CD4-positive, CD25-positive, alpha-beta regulatory T cell (primary cell): ENCODE measurements at regions not wholly inside any gene's neighbourhood (a gene's known extent, or its start where the extent isn't known, plus 50 kb on each side); places are given as distances from the start of the nearest gene placed in this dataset.

Experiments used
- ATAC-seq, 2 donors: fragments of 150-1000 bp; cut with Tn5 transposase; one replicate each; pipeline ENCODE4 v1.10.0; 2021; ENCODE audit warnings: low read depth in 2 of 2, moderate number of reproducible peaks in 2 of 2, moderate library complexity in 1 of 2
- DNase-seq, 3 donors: peaks; one replicate each; pipeline versions ENCODE4 v3.0.0 to v3.0.0-alpha.2; 2012 to 2022; ENCODE audit warnings: mixed read lengths in 1 of 3
- H3K27ac ChIP-seq: one replicate; pipeline ENCODE4 v1.7.0; 2013; ENCODE audit warnings: mild to moderate bottlenecking, low read length; ENCODE audit not compliant: insufficient read depth, poor library complexity, severe bottlenecking
- H3K27me3 ChIP-seq: one replicate; pipeline ENCODE4 v1.7.0; 2013; ENCODE audit warnings: low read length; ENCODE audit not compliant: control insufficient read depth, insufficient read depth
- H3K36me3 ChIP-seq: one replicate; pipeline ENCODE4 v1.7.0; 2013; ENCODE audit warnings: mild to moderate bottlenecking, low read length, moderate library complexity; ENCODE audit not compliant: control insufficient read depth, insufficient read depth
- H3K4me1 ChIP-seq: 2 replicates; pipeline ENCODE4 v1.7.0; 2013; ENCODE audit warnings: mild to moderate bottlenecking, low read length; ENCODE audit not compliant: insufficient read depth, control insufficient read depth, poor library complexity, severe bottlenecking
- H3K4me3 ChIP-seq: one replicate; pipeline ENCODE4 v1.7.0; 2013; ENCODE audit warnings: low read depth, mild to moderate bottlenecking, low read length, moderate library complexity
- H3K9me3 ChIP-seq, 2 experiments: 1 replicate in 1 of 2; 2 replicates in 1 of 2; pipeline ENCODE4 v1.7.0; 2013; ENCODE audit warnings: low read length in 2 of 2, mild to moderate bottlenecking in 1 of 2, moderate library complexity in 1 of 2; ENCODE audit not compliant: control insufficient read depth in 2 of 2
- H3K27ac Mint-ChIP-seq, 3 donors: one replicate each; pipeline ENCODE4 v1.8.0; 2020 to 2022; ENCODE audit warnings: mild to moderate bottlenecking in 3 of 3, mixed read lengths in 3 of 3, moderate library complexity in 2 of 3
- H3K27me3 Mint-ChIP-seq: one replicate; pipeline ENCODE4 v1.8.0; 2022; ENCODE audit warnings: mild to moderate bottlenecking, mixed read lengths
- H3K36me3 Mint-ChIP-seq: one replicate; pipeline ENCODE4 v1.8.0; 2020; ENCODE audit warnings: mixed read lengths
- H3K4me1 Mint-ChIP-seq, 4 donors: one replicate each; pipeline ENCODE4 v1.8.0; 2020 to 2022; ENCODE audit warnings: mixed read lengths in 4 of 4, mild to moderate bottlenecking in 1 of 4
- H3K4me3 Mint-ChIP-seq, 4 donors: one replicate each; pipeline ENCODE4 v1.8.0; 2020 to 2022; ENCODE audit warnings: mild to moderate bottlenecking in 4 of 4, mixed read lengths in 4 of 4, moderate library complexity in 3 of 4
- H3K9me3 Mint-ChIP-seq, 7 donors: one replicate each; pipeline ENCODE4 v1.8.0; 2020 to 2022; ENCODE audit warnings: mixed read lengths in 7 of 7, mild to moderate bottlenecking in 3 of 7, moderate library complexity in 2 of 7

GRCh38 chr2:37871456-37872191, 53.5 kb upstream of the RMDN2 start:
- no peaks in the 10 kb centered on the region for H3K9me3 Mint-ChIP-seq
- H3K27me3 ChIP-seq: no peaks in the 10 kb centered on the region
- DNase-seq (peak in 1 of 3 donors; percentile 50), ATAC-seq (peak; percentile 47 to 51)
- no peak overlapping the region for H3K4me3 ChIP-seq
- H3K9me3 ChIP-seq: no peaks in the 10 kb centered on the region
- H3K27me3 Mint-ChIP-seq: peaks cover 5% of the 10 kb centered on the region
- peaks cover 0 to 14% (median 10%) of the 10 kb centered on the region in 4 donors for H3K4me1 Mint-ChIP-seq
- H3K27ac ChIP-seq: no peak overlapping the region
- no peaks in the 10 kb centered on the region for H3K4me1 ChIP-seq
- H3K27ac Mint-ChIP-seq: peak overlapping the region in 2 of 3 donors; percentile 12 to 32
- no peak overlapping the region for H3K4me3 Mint-ChIP-seq
- no peaks in the 10 kb centered on the region for H3K36me3 ChIP-seq
- no peaks in the 10 kb centered on the region for H3K36me3 Mint-ChIP-seq

DNA sequence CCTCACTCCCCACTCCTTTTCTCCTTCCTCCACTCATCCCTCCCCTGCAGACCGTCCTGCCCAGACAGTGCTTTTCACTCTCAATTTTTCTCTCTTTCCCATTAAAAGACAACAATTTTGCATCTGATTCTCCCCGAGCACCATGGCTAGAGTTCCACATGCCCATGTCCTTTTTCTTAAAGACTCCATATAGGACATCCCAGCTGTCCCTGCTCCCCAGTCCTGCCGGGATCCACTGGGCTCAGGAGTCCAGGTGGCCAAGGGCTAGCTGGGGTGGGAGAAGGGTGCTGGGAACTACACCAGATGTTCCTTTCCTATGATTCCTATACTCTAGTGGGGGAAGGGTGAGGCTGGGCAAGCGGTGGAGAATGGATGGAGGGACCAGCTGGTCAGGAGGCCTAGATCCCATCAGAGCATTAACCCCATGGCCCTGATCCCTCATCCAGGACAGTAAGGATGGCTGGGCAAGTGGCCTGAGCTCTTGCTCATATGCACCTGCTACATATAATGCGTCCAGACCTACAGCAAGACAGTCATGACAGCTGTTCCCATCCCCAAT, 52.8 kb upstream of the RMDN2 start:
- Mint-ChIP-seq H3K27ac (peak overlapping the region in 1 of 3 donors; percentile 32), H3K36me3 (no peaks in the 10 kb centered on the region), H3K4me3 (no peak overlapping the region), H3K4me1 (peaks cover under 1 to 14% (median 10%) of the 10 kb centered on the region in 4 donors), H3K9me3 (no peaks in the 10 kb centered on the region), H3K27me3 (peaks cover 5% of the 10 kb centered on the region)
- ATAC-seq (no peak), DNase-seq (no peak)
- Histone ChIP-seq H3K27ac (no peak overlapping the region), H3K4me3 (no peak overlapping the region), H3K36me3 (no peaks in the 10 kb centered on the region), H3K9me3 (no peaks in the 10 kb centered on the region), H3K27me3 (no peaks in the 10 kb centered on the region), H3K4me1 (peaks cover 2% of the 10 kb centered on the region)

DNA sequence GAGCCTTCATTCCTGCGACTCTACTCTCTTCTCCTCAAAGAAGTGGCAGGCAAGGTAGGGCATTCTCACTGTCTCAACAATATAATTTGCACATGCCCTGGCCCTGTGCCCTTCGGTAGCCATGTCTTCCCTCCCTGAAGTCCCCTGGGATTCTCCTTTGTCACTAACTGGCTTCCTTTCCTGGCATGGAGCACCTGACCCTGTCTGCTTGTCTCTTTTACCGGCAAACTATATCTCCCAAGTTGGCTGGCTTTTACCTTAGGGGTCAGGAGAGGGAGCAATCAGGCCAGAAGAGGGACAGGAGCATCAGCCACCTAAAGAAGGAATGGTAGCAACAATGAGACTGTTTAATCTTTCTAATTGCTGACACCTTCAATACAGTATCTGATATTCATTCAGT, 51.9 kb upstream of the RMDN2 start:
- H3K36me3 Mint-ChIP-seq: no peaks in the 10 kb centered on the region
- H3K4me1 ChIP-seq: peaks cover 4% of the 10 kb centered on the region
- H3K27me3 Mint-ChIP-seq: peaks cover 5% of the 10 kb centered on the region
- H3K4me3 Mint-ChIP-seq: no peak overlapping the region
- peaks cover 3% of the 10 kb centered on the region for H3K27me3 ChIP-seq
- no peak overlapping the region for H3K27ac Mint-ChIP-seq
- H3K9me3 ChIP-seq: no peaks in the 10 kb centered on the region
- no peak overlapping the region for H3K27ac ChIP-seq
- ATAC-seq (no peak), DNase-seq (no peak)
- peaks cover 4 to 16% (median 12%) of the 10 kb centered on the region in 4 donors for H3K4me1 Mint-ChIP-seq
- no peaks in the 10 kb centered on the region for H3K9me3 Mint-ChIP-seq
- no peaks in the 10 kb centered on the region for H3K36me3 ChIP-seq
- no peak overlapping the region for H3K4me3 ChIP-seq

DNA sequence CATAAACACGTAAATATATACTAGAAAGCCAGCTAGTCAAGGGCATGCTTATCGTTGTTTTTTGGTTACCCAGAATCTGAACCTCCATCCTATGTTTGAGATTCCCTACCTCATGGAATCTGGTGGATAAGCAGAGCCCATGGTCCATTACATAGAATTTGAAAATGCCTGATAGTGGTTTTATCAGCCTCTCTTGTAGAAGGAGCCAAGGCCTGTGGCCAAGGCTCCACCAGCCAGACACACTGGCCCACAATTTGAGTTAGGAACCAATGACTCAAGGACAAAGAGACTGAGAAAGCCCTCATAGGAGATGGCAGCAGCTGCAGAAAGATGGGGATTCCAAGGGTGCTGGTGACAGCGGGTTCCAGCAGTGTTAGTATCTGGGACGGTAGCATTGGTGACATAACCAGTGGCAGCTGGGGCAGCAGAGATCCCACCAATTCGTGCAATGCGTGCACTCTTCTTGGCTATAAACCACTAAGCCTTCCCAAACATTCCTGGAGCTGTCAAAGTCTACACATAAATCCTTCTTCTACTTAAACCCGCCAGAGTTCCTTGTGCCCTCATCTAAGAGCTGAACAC, 51.2 kb upstream of the RMDN2 start:
- no peaks in the 10 kb centered on the region for H3K9me3 ChIP-seq
- no peak for DNase-seq
- H3K27ac ChIP-seq: no peak overlapping the region
- Mint-ChIP-seq H3K27me3 (peaks cover 5% of the 10 kb centered on the region), H3K27ac (no peak overlapping the region), H3K4me3 (no peak overlapping the region), H3K4me1 (peaks cover 4 to 16% (median 12%) of the 10 kb centered on the region in 4 donors), H3K9me3 (no peaks in the 10 kb centered on the region), H3K36me3 (no peaks in the 10 kb centered on the region)
- H3K4me1 ChIP-seq: peaks cover 4% of the 10 kb centered on the region
- H3K27me3 ChIP-seq: peaks cover 3% of the 10 kb centered on the region
- no peaks in the 10 kb centered on the region for H3K36me3 ChIP-seq
- no peak overlapping the region for H3K4me3 ChIP-seq
- no peak for ATAC-seq

GRCh38 chr2:37874470-37874869, 50.6 kb upstream of the RMDN2 start:
- H3K27me3 ChIP-seq: peaks cover 3% of the 10 kb centered on the region
- Mint-ChIP-seq H3K27me3 (peaks cover 6% of the 10 kb centered on the region), H3K27ac (no peak overlapping the region), H3K36me3 (no peaks in the 10 kb centered on the region), H3K4me3 (no peak overlapping the region), H3K4me1 (peaks cover 4 to 16% (median 12%) of the 10 kb centered on the region in 4 donors), H3K9me3 (no peaks in the 10 kb centered on the region)
- peaks cover 4% of the 10 kb centered on the region for H3K4me1 ChIP-seq
- ATAC-seq (no peak), DNase-seq (no peak)
- H3K9me3 ChIP-seq: no peaks in the 10 kb centered on the region
- H3K4me3 ChIP-seq: no peak overlapping the region
- no peak overlapping the region for H3K27ac ChIP-seq
- H3K36me3 ChIP-seq: no peaks in the 10 kb centered on the region
